SK-MEL-5 (cell line): ENCODE measurements at regions not wholly inside any gene's neighbourhood (a gene's known extent, or its start where the extent isn't known, plus 50 kb on each side); places are given as distances from the start of the nearest gene placed in this dataset.
"Not testable (repeated sequence)": the region's sequence is repeated elsewhere in the genome, so short reads cannot be mapped to it uniquely, and the experiment has no call there.

Source experiments
- DNase-seq: peaks from one replicate; pipeline ENCODE4 v3.0.0-alpha.2; 2016; ENCODE audit warnings: low read depth, low spot score
- in situ Hi-C: cut with HindIII; loops from 2 replicates; pipeline ENCODE4 v1.10.0; 2016; ENCODE audit warnings: low sequenced_read_pairs, high pct_unique_total_duplicates, low pct_unique_long_range_greater_than_20kb

DNA sequence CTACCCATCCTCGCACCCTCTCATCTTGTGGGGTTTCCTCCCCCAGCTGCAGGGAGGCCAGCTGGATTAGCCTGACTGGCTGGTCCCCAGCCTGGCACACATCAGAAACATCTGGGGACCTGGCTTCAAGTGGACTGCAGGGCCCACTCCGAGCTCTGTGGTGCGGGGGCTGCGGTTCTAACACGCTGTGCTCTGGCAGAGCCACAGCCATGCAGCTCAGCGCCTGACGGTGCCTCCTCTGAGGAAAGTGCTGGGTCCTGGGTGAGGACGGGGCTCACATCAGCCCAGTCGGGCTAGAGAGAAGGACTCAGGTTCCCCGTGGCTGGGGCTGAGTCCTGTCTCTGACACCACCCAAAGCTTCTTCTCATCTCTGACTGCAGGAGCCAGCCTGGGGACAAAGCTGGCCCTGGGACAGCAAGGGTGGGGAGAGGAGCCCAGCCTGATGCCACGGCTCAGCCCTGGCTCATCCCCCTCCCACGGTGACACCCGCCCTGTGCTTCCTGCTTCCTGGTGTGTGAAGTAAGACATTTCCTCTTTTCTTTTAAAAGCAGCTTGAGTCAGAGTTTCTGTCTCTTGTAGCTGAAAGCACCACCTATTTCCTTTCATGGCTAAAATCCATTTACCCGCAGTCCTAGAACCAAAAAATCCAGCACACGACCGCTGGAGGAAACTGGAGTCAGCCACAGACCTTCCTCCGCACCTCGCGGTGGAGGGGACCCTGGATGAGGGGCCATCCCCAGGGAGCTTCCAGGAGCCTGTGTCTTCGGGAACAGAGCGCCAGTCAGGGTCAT, 127.4 kb upstream of the AFDN start:
- no peak for DNase-seq
- in situ Hi-C loops: no loop called here

DNA sequence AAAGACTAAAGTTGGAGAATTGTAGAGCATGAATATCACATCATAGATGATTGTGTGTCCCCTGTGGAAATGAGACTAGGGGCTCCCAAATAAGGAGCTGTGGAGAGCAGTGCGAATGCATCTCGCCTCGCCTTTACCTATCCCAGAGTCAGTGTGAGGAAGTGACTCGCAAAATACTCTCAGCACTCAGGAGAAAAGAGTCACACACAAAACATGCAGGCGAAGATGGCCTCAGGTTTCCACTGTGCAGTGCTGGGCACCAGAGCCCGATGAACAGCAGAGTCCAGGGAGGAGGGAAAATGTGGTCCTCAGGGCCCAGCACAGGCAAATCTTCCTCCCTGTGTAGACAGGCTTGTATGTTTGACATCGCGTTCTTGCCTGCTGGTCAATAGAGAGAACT, 126.5 kb upstream of the AFDN start:
- no peak for DNase-seq
- in situ Hi-C loops: no loop called here

DNA sequence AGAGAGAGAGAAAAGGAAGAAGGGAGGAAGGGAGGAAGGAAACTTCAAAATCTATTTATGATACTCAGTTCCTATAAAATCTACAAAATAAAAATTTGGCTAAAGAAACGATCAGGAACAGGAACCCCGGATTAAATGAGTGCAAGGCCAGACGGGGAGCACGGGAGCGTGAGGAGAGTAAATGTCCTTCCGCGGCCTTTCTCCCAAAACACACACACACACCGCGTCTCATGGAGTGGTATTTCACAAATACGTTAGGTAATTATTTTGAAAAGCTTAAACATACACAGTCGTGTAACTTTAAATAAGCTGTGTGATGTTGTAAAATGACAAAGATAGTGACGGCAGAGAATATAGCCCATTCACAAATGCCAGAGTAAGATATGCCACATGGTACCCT, 125.7 kb upstream of the AFDN start:
- DNase-seq: no peak
- in situ Hi-C loops: no loop called here

DNA sequence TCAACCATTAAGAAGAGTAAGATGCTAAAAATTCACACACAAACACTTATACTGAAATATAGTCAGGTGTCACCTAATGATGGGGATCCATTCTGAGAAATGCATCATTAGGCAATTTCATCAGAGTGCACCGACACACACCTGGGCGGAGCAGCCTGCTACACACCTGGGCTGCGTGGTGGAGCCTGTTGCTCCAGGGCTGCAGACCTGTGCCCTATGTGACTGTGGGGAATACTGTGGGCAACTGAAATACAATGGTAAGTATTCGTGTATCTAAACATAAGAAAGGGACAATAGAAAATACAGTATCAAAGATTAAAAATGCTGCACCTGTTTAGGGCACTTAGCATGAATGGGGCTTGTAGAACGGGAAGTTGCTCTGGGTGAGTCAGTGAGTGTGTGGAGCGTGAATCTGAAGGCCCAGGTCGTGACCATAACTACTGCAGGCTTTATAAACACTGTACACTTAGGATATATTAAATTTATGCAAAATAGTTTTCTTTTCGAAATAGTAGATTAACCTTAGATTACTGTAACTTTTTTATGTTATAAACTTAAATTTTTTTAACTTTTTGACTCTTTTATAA, 124.4 kb upstream of the AFDN start:
- no peak for DNase-seq
- in situ Hi-C loops: no loop called here

DNA sequence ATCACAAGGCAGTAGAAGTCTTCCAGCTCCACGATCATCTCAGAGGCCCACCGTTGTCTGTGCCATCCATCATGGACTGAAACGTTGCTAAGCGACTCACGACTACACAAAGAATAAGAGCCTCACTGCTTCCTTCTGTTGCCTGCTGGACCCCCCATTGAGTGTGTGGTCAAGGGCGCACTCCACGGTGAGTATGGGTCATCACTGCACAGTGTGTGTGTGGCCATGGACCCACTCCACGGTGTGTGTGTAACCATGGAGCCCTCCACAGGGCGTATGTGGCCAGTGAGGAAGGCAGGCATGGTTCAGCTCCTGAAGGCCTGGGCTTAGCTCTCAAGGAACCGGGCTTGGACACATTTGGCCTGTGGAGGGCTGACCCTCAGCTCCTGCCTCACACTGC, 123.4 kb upstream of the AFDN start:
- in situ Hi-C loops: no loop called here
- DNase-seq: no peak

DNA sequence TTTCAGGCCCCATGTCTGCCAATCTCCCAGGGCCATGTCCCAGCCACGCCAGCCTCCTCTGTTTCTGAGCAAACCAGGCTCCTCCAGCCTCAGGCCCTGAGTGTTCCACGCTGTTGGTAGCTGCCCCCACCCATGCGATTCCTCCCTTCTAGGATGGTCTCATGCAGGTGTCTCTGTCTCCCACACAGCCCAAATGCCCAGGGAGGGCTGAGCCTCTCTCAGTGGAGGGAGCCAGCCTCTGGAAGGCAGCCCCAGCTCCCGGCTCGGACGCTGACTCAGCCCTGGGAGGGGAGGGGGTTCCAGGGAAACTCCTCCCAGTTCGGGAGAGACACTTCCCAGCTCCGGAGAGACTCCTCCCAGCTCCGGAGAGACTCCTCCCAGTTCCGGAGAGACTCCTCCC, 122.9 kb upstream of the AFDN start:
- in situ Hi-C loops: no loop called here
- no peak for DNase-seq

DNA sequence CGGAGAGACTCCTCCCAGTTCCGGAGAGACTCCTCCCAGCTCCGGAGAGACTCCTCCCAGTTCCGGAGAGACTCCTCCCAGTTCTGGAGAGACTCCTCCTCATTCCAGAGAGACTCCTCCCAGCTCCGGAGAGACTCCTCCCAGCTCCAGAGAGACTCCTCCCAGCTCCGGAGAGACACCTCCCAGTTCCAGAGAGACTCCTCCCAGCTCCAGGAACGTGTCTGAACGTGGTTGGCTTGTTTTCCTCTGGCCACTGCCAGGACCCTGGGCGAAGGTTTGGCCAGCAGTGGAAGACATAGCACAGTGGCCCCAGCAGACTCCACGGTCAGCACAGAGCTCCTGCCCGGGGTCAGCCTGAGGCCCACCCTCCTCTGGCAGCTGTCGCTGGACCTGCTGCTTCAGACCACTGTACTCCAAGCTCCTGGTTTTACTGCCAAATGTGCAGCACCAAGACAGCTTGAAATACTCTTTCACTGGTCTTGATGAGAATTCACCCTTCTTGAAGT, 122.3 kb upstream of the AFDN start:
- in situ Hi-C loops: no loop called here
- DNase-seq: no peak

DNA sequence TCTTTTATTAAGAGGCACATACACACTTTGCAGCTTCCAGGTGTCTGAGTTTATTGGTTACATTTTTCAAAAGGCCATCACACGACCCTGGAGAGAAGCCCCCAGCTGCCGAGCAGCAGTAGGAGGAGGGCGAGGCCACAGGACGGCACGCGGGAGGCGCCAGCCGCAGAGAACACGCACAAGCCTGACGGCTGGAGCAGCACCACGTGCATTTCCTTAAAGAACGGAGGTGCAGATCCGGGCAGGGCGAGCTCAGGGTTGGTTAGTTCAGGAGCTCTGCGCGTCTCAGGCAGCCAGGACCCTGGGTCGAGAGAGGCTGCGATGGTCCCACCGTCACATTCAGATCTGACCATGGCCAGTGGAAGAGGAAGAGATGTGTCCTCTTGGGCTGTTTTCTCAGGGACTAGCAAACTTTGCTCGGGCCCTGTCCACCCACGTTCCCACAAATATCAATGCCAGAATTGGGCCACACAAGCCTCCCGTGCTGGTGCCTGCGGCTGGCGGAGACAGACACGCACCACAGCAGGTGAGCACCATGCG, 121.4 kb upstream of the AFDN start:
- in situ Hi-C loops: no loop called here
- DNase-seq: no peak

DNA sequence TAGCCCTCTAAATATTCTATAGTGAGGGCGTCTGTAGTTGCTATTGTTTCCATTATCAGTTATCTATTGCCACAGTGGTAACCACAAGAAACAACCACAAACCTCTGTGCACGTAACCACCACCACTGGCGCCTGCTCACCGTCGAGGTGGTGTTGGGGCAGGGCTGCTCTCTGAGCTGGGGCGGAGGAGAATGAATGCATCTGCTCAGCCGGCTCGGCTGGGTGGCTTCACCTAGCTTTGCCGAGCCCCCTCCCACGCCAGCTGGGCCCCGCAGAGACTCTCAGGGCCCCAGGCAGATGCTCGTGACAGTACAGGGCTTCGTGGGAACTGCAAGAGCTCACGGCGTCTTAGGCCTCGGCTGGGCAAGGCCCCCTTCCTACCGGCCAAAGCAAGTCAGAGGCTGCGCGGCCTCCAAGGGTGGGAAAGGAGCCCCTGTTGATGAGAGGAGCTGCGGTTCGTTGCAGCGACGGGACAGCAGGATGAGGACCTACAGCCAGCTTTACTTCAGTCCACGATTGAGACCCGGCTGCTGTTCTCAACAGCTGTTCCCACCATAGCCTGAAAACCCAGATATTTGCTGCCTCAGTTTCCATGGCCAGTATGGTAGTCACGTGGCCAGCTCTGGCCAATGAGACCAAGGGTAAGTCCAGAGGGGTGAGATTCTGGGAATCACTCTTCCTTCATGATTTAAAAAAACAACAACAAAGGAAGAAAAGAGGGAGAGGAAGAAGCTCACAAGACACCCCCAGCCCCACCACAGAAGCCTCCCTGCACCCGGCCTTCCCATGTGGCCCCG, 120.2 kb upstream of the AFDN start:
- no peak for DNase-seq
- in situ Hi-C loops: no loop called here

DNA sequence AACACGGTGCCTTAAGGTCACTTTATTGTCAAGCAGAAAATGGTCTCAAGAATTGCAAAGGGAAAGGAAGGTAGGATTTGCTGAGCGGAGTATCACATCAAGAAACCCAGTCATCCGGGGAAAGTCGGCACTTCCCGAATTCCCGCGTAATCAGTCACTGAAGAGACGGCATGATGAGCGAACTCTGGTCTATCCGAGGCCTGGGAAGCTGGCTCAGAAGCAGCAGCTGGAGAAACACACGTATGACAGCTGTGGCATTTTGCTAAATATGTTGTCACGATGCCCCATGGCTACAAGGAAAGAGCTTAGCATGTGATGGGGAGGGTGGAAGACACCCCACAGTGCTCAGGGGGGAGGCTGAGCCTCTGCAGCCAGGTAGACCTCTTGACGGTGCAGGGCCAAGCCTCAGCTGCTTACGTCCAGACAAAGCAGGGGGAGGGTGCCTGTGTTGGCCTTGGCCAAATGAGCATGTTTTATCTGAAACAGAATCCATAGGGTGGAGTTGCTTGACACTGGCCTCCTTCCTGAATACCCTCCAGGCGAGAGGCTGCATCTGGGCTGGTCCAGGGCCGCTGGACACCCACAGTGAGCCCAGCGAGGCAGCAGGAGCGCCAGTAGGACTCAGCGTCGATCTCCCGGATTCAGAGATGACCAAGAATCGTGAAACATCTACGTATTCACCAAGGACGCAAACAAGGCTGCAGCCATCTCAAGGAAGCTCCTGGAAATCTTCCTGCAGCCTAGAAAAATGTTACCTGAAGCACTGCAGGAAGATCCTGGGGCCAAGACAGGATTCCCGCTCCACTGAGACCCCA, 118.8 kb upstream of the AFDN start:
- in situ Hi-C loops: no loop called here
- DNase-seq: no peak

DNA sequence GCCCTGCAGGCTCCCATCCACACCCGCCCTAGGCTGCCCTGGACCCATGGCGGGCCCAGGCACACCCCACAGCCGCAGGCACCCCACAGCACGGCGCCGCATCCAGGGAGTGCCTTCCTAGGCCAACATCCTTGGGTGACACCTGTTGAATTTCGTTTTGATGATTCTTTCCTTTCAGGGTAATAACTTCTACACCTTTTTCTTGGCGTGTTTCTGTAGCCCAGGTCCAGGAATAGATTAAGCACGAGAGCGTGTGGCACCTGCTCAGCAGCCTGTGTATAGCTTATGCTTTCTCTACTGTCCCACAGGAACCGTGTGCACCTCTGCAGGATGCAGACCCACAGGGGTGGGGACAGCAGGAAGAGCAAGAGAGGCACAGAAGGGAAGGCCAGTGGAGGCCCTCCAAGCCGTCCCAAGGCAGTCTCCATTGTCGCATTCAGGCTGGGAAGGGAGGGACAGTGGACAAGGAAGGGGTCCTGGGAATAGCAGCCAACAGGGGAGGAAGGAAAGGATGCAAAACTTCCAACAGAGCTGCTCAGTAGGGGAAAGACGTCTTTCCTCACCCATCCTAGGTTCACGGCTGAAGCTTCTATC, 118.1 kb upstream of the AFDN start:
- DNase-seq: no peak
- in situ Hi-C loops: no loop called here

DNA sequence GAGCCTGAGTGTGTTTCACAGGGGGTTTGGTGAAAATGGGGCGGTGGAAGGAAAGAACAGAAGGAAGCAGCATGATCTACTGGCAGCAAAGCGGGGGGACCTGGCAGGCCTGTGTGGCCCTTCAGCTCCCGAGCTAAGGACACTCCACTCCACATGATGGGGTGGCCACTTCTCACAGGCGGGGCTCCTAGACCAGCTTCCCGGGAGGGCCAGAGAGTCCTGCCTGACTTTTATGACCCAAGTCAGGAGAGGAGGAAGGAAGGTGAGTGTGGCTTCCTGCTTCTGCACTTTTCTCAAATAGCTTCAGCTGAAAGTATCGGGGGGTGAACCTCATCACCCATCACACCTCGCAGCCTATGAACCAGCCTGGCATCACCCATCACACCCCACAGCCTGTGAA, 117.5 kb upstream of the AFDN start:
- no peak for DNase-seq
- in situ Hi-C loops: no loop called here

DNA sequence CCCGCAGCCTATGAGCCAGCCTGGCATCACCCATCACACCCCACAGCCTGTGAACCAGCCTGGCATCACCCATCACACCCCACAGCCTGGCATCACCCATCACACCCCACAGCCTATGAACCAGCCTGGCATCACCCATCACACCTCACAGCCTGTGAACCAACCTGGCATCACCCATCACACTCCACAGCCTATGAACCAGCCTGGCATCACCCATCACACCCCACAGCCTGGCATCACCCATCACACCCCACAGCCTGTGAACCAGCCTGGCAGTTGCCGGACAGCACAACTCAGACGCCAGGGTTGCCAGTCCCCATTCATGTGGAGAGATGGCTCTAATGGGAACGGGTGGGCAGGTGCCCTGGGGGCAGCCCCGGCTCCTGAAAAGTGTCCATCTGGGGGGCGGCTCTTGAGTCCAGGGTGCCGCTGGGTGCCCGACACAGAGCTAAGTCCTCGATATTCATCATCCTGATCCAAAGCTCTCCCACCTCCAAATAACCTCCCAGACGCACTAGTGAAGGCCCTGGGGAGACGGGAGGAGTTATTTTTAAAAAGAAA, 116.9 kb upstream of the AFDN start:
- in situ Hi-C loops, DNase-seq: not testable (repeated sequence)

DNA sequence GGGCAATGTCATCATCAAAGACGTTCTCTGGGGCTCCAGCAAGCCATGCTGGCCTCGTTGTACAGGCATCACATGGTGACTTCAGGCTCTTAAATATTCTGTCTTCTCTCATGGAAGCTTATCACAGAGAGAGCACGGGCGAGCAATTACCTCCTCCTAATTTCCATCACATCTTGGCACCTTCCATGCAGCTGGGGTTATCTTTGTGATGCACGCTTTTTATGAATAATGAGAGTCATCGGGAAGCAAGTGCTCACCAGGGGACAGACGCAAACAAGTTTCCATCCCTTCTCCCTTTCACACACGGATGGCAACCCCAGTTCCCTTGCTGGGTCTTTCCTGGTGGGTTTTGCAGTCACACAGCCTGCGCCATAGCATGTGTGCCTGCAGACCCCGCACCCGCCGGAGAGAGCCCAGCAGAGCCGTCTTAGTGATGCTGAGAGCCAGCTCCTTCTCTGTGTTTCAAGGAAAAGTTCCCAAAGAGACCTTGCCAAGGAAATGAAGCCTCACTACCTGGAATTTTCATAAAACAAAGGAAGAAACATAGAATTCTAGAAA, 116.3 kb upstream of the AFDN start:
- in situ Hi-C loops: no loop called here
- no peak for DNase-seq

DNA sequence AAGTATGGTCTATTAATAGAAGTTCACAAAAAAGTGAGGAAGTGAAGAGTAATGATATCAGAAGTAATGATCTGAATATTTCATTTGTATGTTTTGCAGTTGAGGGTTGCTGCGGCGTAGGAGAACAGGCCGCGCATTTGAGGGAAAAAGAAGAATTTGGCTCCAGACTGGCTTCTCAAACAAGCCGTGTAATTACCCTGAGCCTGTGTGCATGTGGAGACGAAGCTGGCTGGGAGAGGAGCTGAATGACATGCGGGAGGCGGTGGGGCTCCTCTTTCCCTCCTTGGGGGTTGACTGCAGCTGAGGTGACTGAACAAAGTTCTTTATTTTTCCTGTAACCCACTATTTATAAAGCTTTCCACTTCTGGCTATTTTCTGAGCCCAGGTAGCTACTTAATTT, 115.5 kb upstream of the AFDN start:
- in situ Hi-C loops: no loop called here
- no peak for DNase-seq

DNA sequence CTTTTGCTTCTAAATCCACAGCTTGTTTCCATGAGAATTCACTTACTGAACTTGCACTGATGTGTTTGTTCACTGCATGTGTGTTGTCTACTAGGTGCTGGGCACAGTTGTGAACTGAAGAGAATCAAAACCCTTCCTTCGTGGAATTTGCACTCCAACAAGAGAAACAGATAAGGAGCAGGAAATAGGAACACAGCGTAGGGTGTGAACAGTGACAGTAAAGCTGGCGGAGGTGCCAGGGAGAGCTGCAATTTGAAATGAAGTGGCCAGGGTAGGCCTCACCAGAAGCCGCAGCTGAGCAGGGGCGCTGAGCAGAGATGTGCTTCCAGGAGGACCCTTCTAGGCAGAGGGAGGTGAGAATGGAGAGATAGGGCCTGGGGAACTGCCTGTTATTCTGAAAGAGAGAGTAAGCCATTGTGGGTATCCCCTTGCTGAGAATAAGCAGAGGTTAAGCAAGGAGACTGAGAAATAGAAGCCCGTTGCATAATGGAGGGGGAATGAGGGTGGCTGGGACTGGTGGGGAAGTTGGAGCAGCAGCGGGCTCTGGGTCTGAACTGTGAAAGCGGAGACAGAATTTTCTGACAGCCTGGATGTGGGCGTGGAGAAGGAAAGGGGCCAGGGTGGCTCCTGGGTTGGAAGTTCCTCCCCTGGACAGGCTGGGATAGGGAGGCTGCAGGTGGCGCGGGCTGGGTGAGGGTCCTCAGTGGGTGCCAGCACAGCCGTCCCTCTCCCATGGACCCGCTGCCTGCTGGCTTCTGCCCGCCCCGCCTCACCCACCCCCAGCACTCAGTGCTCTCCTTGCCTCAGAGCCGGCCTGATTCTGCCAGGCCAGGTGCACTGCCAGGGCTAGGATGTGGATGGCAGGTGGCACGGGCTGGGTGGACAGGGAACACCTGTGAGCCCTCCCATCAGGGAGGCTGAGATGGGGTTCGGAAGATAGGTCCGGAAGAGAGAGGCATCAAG, 114.7 kb upstream of the AFDN start:
- no peak for DNase-seq
- in situ Hi-C loops: no loop called here
